GM19372 (cell line): ENCODE measurements at regions not wholly inside any gene's neighbourhood (a gene's known extent, or its start where the extent isn't known, plus 50 kb on each side); places are given as distances from the start of the nearest gene placed in this dataset.
"Not testable (repeated sequence)": the region's sequence is repeated elsewhere in the genome, so short reads cannot be mapped to it uniquely, and the experiment has no call there.

ENCODE experiments used
- ATAC-seq: cut with Tn5 transposase; IDR thresholded peaks from one replicate; pipeline ENCODE4 v1.9.1; 2021; ENCODE audit warnings: mild to moderate bottlenecking, low read depth, moderate library complexity; ENCODE audit not compliant: unreplicated experiment

DNA sequence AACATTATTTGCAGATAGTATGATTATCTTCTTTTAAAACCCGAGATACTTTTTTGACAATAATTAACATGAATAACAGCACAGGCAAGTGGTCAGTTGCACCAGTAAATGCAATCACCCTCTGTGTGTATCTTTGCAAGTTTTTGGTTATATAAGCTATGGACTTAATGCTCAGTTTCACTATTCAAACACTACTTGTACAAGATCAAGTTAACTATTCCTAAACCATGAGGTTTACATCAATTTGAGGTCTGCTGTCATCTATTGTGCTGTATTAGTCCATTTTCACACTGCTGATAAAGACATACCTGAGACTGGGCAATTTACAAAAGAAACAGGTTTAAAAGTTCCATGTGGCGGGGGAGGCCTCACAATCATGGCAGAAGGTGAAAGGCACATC, 323.2 kb downstream of the NR4A2 start:
- ATAC-seq: no peak

DNA sequence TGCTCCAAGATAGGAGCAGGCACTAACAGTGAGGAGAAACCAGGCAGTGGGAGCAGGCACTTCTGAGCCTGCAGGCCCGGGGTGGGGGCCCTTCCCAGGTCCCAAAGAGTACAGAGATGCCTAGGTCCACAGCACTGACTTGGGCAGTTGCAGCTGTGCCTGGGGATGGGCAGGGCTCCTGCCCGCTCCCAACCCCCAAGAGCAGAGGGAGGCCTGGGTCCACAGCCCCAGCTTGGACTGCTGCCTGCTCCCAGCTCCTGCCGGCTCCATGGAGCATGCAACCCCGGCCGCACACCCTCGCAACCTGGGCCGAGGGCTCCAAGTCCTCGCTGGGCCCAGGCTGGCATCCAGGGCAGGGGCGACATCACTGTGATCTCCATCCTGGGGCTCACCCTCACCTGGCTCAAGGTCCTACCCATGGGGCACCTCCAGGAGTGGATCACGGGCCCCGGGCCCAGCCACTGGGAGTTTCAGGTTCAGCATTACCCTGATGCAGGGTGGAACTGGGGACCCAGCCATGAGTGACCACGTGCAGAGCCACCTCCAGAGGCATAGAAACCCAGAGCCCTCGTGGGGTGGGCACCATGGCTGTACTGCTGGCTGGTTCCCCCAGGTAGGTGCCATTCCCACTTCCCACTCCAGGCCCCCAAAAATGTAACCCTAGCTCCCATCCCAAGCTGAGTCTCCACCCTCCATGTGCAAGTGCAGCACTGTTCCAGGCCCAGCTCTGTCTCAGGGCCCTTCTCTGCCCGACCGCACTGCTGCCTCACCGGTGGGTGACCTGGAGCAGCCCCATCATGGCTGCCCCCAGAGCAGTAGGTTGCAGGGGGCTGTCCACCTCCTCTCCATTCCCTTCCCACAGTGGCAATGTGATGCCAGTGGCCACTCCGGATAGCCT, 325.6 kb downstream of the NR4A2 start:
- no peak for ATAC-seq

DNA sequence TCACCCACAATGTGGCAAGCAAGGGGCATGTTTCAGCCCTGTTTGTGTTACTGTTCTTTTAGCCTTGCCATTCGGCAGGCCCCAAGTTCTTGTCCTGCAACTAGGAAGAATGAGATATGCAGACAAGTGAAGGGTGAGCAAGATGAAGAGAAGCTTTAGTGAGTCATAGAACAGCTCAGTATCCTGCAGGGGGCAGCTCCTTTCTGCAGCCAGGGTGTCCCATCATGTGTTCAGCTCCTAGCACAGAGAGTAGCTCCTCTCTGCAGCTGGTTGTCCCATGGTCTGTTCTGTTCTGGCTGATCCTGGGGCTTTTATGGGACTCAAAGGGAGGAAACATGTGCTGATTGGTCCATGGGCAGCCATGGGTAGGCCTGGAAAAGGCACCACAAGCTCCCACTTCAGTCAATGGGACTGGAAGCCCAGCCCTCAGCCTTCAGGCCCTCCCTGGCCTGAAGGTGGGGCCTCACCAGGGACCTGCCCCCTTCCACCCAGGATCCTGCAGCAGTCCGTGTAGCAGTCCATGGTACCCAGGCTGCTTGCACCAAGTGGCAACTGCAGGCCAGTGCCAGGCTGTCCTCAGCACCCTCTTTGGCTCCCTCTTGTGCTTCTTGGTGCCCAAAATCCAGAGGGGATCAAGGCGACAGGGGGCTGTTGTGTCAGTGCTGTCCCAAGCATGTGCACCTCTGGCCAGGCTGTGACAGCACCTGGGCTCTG, 326.4 kb downstream of the NR4A2 start:
- no peak for ATAC-seq

DNA sequence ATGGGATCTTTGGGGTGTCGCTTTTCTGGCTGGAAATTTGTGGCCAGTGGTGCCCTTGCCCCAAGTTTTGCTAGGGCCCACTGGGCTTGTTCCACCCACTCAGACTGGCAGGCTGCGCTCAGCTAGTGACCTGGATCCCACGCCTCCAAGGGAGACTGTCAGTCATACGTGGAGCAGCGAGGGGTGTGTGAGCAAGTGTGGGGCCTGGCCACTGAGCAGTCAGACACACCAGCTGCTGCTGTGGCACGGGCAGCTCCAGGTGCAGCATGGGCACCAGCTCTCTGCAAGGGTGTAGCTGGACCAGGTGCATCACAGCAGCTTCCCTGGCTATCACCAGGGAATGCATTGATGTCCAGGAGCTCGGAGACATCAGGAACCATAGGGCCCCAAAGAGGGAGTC, 327.0 kb downstream of the NR4A2 start:
- ATAC-seq: no peak

DNA sequence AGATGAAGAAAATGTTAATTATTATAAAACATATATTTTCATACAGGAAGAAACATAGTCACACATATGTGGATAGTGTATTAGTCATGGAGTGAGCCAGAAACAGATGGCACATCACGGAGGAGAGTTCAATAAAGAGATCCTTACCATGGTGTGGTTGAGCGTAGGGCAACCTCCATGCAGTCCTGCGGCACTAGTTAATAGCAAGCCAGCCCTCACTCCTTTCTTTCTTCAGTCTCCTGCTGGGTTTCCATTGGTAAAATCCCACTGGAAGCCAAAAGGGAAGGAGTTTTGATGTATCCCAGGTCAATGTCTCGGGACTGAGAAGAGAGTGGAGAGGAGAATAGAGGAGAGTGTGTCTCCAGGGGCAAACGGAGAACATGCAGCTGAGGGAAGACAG, 328.1 kb downstream of the NR4A2 start:
- ATAC-seq: no peak

DNA sequence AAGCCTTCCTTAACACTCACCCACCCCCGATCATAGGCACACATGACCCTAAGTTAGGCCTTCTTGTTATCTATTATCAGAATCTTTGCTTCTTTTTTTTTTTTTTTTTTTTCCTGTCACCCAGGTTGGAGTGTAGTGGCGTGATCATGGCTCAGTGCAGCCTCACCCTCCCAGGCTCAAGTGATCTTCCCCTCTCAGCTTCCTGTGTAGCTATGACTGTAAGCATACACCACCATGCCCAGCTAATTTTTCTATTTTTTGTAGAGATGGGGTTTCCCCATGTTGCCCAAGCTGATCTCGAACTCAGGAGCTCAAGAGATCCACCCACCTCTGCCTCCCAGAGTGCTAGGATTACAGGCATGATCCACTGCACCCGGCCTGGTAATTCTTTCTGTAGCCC, 328.7 kb downstream of the NR4A2 start:
- no peak for ATAC-seq

DNA sequence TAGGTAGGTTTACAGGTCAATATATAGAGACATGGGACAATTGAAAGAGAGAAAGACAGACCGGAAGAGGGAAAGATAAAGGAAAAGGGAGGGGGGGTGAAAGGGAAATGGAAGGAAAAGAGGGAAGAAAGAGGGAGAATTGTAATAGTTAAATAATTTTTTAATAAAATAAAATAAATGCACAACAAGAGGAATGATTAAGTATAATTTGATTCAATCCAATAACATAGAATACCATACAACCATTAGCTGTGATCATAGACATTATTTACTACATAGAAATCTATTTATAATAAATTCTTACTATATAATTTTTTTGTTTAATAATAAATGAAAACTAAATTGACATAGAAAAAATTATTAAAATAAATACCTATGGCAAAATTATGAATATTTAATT, 330.7 kb downstream of the NR4A2 start:
- no peak for ATAC-seq

DNA sequence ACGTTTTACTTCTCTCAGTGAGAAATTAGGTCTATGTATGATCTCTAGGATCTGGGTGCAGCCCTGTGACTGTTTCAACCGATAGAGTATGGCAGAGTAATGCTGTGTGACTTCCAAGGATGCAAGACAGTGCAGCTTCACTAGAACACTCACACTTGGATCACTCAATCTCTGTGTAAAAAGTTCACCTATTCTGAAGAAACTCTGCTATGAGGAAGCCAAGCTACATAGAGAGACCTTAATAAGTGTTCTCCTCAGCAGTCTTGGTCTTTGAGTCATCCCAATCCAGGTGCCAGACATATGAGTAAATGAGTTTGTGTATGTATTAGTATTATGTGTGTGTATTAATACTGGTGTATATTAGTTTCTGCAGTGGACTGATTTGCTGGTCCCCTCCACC, 335.0 kb downstream of the NR4A2 start:
- no peak for ATAC-seq

DNA sequence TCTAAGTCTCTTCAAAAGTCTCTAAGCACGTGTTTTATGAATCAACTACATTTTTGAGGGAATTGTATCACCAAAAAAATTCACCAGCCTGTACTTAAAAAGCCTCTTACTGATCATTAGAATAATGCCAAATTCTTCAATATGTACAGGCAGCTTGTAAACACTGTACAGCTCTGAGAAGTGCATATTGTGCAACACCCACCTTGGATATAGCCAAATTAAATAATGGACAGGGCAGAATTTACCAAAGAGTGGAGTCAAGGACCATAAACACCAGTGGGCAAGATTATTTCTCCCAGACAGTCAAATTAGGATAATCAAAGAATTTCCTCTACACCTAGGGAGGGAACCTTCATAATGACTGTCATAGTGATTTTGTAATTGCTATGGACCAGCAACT, 338.2 kb downstream of the NR4A2 start:
- no peak for ATAC-seq

DNA sequence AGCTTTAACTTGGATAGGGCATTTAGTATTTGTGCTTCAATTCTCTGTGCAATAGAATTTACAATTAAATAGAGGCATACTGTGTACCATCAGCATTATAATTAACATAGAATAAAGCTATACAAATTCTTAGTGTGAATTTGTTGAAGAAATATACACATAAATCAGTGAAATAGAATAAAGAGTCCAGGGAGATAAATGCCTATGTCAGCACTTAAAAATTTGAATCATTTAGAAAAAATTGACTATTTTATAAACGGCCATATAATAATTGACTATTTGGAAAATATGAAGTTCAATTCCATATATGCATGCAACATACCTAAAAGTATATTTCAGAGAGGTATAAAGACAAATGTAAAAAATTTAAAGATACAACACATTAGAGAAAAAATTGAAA, 348.7 kb downstream of the NR4A2 start:
- ATAC-seq: no peak

DNA sequence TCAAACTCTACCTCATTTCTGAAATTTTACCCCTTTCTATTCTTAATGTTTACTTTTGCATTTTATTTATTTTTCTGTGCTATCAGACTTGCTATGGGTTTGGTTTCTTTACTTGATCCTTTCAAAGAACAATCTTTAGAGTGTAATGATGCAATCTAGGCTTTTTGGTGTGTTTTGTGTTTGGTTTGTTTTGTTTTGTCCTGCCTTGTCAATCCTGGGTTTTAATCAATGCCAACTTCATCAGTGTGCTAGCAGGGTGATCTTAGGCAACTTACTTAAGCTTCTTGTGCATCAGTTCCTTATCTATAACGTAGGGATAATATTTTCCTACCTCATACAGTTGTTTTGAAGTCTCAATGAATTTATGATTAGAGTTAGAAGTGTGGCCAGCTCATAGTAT, 350.4 kb downstream of the NR4A2 start:
- ATAC-seq: no peak

DNA sequence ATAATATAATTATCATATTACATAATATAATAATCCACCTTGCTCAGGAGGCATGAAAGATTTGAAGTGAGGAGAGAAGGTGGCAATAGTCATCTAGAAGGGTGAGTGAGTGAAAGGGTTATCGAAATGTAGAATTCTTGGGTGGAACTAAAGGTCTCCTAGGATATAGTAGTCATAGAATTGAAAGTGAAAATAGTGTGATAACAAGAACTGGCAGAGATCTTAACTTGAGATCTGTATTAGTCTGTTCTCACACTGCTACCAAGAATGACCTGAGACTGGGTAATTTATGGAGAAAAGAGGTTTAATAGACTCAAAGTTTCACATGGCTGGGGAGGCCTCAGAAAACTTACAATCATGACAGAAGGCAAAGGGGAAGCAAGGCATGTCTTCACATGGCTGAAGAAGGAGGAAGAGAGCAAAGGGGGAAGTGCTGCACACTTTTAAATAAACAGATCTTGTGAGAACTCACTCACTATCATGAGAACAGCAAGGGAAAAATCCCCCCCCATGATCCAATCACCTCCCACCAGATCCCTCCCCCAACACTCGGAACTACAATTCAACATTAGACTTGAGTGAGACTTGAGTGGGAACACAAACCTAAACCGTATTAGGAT, 351.5 kb downstream of the NR4A2 start:
- no peak for ATAC-seq

DNA sequence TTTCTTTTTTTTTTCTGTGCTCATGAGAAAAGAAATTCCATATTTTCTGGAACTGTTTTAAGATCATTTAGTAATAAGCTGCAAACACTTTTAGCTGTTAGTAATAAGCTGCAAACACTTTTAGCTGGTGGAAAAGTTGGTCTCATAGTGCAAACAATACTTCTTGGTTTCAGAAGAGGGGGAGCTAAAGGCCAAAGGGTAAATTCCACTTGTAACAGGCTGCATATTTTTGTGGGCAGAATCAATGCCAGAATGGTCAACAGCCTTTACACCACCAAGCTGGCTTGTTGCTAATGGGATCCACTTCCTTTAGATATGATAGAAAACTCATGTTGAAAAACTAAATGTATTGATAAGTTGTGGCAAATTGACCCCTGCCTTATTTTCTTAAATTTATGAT, 356.8 kb downstream of the NR4A2 start:
- no peak for ATAC-seq

DNA sequence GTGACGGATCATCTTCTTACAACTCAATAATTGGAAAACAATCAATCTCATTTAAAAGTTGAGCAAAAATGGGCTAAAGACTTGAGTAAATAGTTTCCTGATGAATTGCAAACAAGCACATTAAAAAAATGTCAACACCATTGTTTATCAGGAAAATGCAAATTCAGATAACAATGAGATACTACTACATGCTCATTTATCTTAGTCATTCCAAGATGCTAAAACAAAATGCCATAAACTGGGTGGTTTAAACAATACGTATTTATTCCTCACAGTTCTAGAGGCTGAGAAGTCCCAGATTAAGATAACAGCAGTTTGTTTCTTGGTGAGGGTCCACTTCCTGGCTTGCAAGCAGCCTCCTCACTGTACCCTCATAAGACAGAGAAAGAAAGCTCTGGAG, 359.6 kb downstream of the NR4A2 start:
- ATAC-seq: no peak

DNA sequence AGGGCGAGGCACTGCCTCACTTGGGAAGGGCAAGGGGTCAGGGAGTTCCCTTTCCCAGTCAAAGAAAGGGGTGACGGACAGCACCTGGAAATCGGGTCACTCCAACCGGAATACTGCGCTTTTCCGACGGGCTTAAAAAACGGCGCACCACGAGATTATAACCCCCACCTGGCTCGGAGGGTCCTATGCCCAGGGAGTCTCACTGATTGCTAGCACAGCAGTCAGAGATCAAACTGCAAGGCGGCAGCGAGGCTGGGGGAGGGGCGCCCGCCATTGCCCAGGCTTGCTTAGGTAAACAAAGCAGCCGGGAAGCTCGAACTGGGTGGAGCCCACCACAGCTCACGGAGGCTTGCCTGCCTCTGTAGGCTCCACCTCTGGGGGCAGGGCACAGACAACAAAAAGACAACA, 366.5 kb downstream of the NR4A2 start:
- ATAC-seq: not testable (repeated sequence)

DNA sequence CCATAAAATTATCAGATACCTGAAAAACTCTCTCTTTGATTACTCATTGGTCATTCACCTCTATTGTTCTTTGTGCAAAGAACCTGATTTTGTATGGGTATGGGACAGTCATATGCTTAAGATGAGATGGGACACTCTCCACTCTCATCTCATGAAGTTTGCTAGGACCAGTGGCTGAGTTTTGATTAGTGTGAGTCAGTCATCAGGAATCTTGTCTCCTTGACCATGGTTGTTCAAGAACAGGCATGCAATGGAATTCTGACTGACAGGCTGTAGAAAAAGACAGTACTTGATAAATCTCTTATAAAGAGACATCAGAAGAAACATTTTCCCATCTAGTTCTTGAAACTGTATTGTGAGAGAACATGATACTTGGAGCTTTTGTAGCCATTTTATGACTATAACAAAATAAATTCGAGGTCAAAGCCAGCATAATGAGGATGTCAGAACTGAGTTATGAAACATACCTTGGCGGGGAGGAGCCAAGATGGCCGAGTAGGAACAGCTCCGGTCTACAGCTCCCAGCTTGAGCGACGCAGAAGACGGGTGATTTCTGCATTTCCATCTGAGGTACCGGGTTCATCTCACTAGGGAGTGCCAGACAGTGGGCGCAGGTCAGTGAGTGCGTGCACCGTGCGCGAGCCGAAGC, 367.0 kb downstream of the NR4A2 start:
- no peak for ATAC-seq

DNA sequence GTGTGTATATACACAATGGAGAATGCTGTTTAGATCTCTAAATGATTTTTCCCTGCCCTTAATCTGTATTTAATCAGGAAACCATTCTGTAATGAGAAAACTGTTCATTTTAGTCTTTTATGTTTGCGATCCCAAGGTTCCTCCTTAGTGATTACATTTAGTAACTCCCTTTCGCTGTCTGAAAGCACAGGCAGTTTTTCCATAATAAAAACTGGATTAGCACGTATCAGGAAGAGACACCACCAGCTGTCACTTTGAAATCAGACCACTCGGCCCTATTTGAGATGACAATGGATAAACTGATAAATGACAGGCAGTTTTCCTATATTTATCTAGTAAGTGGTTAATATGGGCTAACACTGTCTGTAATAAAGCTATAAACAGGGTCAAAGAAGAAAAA, 370.9 kb downstream of the NR4A2 start:
- ATAC-seq: no peak

DNA sequence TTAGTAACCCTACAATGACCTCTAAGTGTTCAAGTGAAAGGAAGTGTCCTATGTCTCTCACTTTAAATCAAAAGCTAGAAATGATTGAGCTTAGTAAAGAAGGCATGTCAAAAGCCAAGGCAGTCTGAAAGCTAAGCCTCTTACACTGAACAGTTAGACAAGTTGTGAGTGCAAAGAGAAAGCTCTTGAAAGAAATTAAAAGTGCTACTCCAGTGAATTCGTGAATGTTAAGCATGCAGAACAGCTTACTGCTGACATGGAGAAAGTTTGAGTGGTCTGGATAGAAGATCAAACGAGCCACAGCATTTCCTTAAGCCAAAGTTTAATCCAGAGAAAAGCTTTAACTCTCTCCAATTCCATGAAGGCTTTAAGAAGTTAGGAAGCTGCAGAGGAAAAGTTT, 373.7 kb downstream of the NR4A2 start:
- ATAC-seq: no peak

DNA sequence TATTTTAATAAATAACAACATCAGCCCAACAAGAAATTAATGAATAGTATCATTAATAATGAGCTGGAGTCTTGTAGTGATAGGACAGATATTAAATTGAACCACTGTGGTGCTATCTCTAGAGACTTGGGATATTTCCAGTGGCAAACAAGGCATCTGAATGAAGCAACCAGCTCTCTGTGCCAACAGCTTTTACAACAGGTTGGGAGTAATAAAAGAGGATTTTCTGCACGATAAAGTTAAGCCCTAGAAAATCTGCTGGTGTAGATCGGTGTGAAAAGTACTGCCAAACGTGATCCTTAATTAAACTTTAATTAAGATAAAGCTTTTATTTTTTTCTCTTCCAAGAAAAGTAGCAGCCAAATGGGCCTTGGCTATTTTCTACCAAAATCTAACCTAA, 385.5 kb downstream of the NR4A2 start:
- no peak for ATAC-seq

DNA sequence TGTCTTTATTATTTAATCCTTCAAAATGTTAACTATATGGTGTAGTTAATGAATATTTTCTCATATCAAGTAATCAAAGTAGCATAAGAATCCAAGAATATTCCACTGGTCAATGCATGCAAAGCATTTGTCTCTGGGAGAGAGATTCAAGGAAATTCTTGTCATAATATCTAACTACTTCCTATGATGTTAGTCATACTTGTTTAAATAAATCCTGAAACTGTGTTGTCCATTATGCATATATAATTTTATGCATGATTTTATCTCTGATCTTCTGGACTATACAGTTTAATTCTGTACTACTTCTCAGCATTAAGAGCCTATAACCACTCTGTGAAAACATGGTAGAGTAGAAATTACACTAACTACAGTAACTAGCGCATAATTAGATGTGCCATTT, 388.3 kb downstream of the NR4A2 start:
- ATAC-seq: no peak

DNA sequence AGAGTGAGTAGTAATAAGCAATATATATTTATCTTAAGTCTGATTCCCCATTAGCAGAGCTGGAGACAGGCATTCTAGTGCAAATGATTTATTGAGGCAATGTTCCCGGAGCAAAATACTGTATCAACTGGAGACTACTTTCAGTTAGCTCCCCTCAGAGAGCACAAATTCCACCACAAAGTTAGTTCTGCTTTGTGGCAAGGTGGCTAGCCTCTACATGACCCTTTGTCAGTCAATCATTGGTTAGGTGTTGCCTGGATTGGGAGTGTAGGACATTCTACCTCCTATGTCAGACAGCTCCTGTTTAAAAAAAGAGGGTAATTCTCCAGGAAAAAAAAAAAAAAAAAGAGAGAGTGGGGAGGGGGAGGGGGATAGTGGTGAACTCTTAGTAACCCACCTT, 402.2 kb downstream of the NR4A2 start:
- ATAC-seq: no peak
